Ishikawa (cell line): ENCODE measurements at regions not wholly inside any gene's neighbourhood (a gene's known extent, or its start where the extent isn't known, plus 50 kb on each side); places are given as distances from the start of the nearest gene placed in this dataset.

Experiments
- CEBPB ChIP-seq: IDR thresholded peaks from 2 replicates; pipeline ENCODE4 v1.6.1; 2012
- CREB1 ChIP-seq: IDR thresholded peaks from 2 replicates; pipeline ENCODE4 v1.6.1; 2012; ENCODE audit warnings: low read depth
- EGR1 ChIP-seq: IDR thresholded peaks from 2 replicates; pipeline ENCODE4 v1.6.1; 2012
- EP300 ChIP-seq: IDR thresholded peaks from 2 replicates; pipeline ENCODE4 v1.6.1; 2012; ENCODE audit warnings: borderline replicate concordance
- FOXM1 ChIP-seq: IDR thresholded peaks from 2 replicates; pipeline ENCODE4 v1.6.1; 2012; ENCODE audit warnings: low read depth, borderline replicate concordance
- NFIC ChIP-seq: IDR thresholded peaks from 2 replicates; pipeline ENCODE4 v1.6.1; 2012
- RAD21 ChIP-seq: IDR thresholded peaks from 2 replicates; pipeline ENCODE4 v1.6.1; 2012; ENCODE audit warnings: low read depth
- TAF1 ChIP-seq: IDR thresholded peaks from 2 replicates; pipeline ENCODE4 v1.6.1; 2012; ENCODE audit warnings: low read depth, mild to moderate bottlenecking
- TCF12 ChIP-seq: IDR thresholded peaks from 2 replicates; pipeline ENCODE4 v1.6.1; 2012; ENCODE audit warnings: low read depth
- TEAD4 ChIP-seq: IDR thresholded peaks from 2 replicates; pipeline ENCODE4 v1.6.1; 2012
- YY1 ChIP-seq: IDR thresholded peaks from 2 replicates; pipeline ENCODE4 v1.6.1; 2012; ENCODE audit warnings: low read depth
- ZBTB7A ChIP-seq: IDR thresholded peaks from 2 replicates; pipeline ENCODE4 v1.6.1; 2012; ENCODE audit warnings: low read depth
- TF ChIP-seq, protein P1 (sequence below): IDR thresholded peaks from 2 replicates; pipeline ENCODE4 v1.6.1; 2012
- TF ChIP-seq, protein P2 (sequence below): IDR thresholded peaks from 2 replicates; pipeline ENCODE4 v1.6.1; 2012
- TF ChIP-seq, protein P3 (sequence below): IDR thresholded peaks from 2 replicates; pipeline ENCODE4 v1.6.1; 2012; ENCODE audit warnings: low read depth, mild to moderate bottlenecking

DNA sequence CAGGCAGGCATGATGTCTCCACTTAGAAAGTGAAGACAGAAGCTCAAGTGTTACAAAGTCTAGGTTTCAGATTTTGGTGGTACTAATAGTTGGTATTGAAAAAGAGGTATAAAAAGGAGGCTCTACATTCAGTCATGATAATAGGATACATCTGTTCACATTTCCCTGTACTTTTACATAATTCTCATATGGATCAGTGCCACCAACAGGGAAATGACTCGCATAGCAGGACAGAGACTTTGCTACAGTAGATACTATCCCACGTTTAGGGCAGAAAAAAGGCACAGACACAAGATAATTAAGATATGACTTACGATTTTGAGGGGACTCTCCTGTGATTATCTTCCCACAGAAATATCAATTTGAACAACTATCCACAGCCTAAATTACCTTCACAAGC, 1062.9 kb upstream of the EPHA6 start:
- TF ChIP-seq FOXM1, result no peak
- no peak for TF ChIP-seq TAF1
- no peak for TF ChIP-seq CEBPB
- no peak for TF ChIP-seq TEAD4
- no peak for TF ChIP-seq TCF12
- TF ChIP-seq ZBTB7A, result no peak
- no peak for TF ChIP-seq EGR1
- TF ChIP-seq EP300, result no peak
- TF ChIP-seq, protein P1, sequence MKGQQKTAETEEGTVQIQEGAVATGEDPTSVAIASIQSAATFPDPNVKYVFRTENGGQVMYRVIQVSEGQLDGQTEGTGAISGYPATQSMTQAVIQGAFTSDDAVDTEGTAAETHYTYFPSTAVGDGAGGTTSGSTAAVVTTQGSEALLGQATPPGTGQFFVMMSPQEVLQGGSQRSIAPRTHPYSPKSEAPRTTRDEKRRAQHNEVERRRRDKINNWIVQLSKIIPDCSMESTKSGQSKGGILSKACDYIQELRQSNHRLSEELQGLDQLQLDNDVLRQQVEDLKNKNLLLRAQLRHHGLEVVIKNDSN, result no peak
- TF ChIP-seq, protein P2, sequence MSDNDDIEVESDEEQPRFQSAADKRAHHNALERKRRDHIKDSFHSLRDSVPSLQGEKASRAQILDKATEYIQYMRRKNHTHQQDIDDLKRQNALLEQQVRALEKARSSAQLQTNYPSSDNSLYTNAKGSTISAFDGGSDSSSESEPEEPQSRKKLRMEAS, result no peak
- no peak for TF ChIP-seq YY1
- TF ChIP-seq, protein P3, sequence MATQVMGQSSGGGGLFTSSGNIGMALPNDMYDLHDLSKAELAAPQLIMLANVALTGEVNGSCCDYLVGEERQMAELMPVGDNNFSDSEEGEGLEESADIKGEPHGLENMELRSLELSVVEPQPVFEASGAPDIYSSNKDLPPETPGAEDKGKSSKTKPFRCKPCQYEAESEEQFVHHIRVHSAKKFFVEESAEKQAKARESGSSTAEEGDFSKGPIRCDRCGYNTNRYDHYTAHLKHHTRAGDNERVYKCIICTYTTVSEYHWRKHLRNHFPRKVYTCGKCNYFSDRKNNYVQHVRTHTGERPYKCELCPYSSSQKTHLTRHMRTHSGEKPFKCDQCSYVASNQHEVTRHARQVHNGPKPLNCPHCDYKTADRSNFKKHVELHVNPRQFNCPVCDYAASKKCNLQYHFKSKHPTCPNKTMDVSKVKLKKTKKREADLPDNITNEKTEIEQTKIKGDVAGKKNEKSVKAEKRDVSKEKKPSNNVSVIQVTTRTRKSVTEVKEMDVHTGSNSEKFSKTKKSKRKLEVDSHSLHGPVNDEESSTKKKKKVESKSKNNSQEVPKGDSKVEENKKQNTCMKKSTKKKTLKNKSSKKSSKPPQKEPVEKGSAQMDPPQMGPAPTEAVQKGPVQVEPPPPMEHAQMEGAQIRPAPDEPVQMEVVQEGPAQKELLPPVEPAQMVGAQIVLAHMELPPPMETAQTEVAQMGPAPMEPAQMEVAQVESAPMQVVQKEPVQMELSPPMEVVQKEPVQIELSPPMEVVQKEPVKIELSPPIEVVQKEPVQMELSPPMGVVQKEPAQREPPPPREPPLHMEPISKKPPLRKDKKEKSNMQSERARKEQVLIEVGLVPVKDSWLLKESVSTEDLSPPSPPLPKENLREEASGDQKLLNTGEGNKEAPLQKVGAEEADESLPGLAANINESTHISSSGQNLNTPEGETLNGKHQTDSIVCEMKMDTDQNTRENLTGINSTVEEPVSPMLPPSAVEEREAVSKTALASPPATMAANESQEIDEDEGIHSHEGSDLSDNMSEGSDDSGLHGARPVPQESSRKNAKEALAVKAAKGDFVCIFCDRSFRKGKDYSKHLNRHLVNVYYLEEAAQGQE, result no peak
- TF ChIP-seq RAD21, result no peak
- TF ChIP-seq CREB1, result no peak

DNA sequence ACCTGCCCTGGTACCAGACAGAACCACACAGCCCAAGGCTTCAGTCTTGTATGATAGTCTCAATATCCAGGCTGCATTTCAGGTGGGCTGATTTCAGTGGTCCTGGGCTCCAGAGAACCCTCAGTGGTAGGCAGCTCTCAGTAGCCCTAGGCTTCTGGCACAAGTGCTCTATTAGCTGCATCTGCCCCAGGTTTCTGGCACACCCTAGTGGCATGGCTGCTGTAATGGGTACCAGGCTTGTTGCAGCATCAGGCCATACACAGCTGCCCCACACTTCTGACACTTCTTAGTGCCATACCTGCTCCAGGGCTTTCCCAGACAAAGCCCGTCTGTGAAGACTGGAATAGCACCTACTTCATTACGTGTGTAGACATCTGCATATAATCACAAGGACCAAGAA, 1062.2 kb upstream of the EPHA6 start:
- TF ChIP-seq YY1 (no peak), RAD21 (no peak; the same call in 1 of the 2 replicates), NFIC (no peak), CEBPB (no peak), TCF12 (no peak), EGR1 (no peak), EP300 (no peak), CREB1 (no peak), TEAD4 (no peak), ZBTB7A (no peak), FOXM1 (no peak), TAF1 (no peak)
- TF ChIP-seq, protein P3, result no peak
- TF ChIP-seq, protein P1, result no peak
- TF ChIP-seq, protein P2, result no peak

DNA sequence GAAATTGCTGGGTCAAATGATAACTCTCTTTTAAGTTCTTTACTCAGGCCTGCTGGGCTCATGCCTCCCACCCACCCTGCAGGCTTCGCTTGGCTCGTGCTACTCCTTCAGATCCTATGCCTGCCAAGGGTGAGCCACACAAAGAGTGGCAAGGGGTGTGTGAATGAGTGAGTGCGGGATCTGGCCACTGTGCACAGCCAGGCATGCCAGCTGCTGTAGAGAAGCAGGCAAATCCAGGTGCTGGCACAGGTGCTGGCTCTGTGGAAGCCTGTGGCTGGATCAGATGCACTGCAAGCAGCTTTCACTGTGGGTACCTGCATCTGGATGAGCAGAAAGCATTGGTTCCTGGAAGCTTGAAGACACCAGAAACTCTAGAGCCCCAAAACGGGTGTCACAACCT, 1055.7 kb upstream of the EPHA6 start:
- TF ChIP-seq EP300 (no peak), RAD21 (no peak), TEAD4 (no peak), ZBTB7A (no peak), EGR1 (no peak), TAF1 (no peak), CEBPB (no peak), CREB1 (no peak), YY1 (no peak), FOXM1 (no peak)
- TF ChIP-seq, protein P3, result no peak
- TF ChIP-seq, protein P1, result no peak

DNA sequence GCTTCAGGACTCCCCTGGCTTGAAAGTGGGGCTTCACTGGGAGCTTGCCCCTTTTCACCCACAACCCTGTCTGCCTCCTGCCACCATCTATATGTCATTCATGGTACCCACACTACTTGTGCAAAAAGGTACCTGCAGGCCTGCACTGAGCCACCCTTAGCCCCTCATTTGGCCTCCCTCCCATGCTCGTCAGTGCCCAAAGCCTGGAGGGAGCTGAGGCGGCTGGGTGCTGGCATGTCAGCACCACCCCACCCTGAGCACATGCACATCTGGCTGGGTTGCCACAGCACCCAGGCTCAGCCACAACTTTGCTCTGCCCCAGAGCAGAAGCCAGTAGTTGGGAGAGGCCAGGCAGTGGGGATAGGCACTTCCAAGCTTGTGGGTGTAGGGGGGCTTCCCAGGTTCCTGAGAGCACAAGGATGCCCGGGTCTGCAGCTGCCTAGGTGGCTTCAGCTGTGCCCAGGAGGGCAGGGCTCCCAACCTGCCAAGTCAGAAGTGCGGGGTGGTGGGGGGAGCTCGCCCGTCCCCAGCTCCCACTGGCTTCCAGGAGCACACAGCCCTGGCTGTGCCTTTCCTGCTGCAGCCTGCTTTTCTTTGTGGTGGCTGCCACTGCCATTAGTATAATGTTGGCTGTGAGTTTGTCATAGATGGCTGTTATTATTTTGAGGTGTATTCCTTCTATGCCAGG, 1054.6 kb upstream of the EPHA6 start:
- no peak for TF ChIP-seq CREB1
- TF ChIP-seq TEAD4, result no peak
- no peak for TF ChIP-seq CEBPB
- no peak for TF ChIP-seq RAD21
- no peak for TF ChIP-seq NFIC
